T47D (cell line): ENCODE measurements at regions not wholly inside any gene's neighbourhood (a gene's known extent, or its start where the extent isn't known, plus 50 kb on each side); places are given as distances from the start of the nearest gene placed in this dataset.

Experiments used
- DNase-seq, 2 experiments: peaks; one replicate each; pipeline versions ENCODE4 v3.0.0 to v3.0.0-alpha.2; 2011 to 2012; ENCODE audit warnings: low read depth in 1 of 2, low spot score in 1 of 2
- JUND ChIP-seq: IDR thresholded peaks from 2 replicates; pipeline ENCODE4 v1.6.1; 2012; ENCODE audit warnings: low read depth
- in situ Hi-C: cut with HindIII; loops from 2 replicates; pipeline ENCODE4 v1.10.0; 2016; ENCODE audit warnings: low sequenced_read_pairs, low pct_unique_long_range_greater_than_20kb

DNA sequence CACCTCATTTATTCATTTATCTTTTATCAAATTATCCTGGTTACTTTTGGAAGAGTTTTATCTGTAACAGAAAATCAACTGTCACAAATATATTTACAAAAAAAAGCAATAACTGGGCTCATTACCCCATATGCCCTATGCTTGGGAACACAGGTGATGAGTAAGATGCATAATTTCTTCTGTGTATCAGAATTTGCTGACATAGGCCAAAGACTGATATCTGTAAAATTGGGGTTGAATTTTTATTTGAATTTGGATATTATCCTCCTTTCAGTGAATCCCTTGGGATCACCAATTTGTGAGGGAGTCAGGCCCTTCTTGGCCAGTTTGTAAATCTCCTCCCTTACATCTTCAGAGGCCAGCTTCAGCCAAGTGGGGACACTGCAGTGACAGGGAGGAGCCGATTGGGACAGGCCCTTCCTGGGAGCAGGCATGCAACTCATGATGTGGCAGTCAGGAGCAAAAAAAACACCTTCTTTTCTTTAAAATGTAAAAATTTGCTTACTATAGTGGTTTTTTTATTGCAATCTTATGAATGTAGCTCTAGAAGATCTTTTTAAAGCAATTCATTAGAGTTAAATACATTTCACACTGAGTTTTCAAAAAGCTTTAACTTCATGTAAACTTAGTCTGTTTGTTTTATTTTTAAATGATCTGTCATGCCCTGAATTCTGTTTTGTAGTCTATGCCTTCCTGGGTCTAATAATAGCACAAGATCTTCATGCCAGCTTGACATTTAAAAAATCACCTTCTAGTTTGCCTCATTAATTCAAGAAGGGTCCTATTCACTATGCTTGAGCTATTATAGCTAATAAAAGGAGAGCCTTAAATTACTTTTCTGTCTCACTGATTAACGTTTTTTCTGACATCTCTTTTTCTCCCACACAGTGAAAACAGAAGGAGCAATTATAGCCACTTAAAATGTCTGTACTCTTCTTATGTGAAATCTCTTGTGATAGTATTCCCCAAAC is 136.6 kb upstream of the SPRY1 start:
- no peak for DNase-seq
- in situ Hi-C loops = no loop called here
- TF ChIP-seq JUND = no peak

- DNase-seq = no peak
- in situ Hi-C loops = no loop called here
- no peak for TF ChIP-seq JUND
Measured at GRCh38 chr4:123260653-123261052, 135.9 kb upstream of the SPRY1 start.

GRCh38 chr4:123262080-123262479 is 134.5 kb upstream of the SPRY1 start:
- TF ChIP-seq JUND = no peak
- no peak for DNase-seq
- in situ Hi-C loops = no loop called here

DNA sequence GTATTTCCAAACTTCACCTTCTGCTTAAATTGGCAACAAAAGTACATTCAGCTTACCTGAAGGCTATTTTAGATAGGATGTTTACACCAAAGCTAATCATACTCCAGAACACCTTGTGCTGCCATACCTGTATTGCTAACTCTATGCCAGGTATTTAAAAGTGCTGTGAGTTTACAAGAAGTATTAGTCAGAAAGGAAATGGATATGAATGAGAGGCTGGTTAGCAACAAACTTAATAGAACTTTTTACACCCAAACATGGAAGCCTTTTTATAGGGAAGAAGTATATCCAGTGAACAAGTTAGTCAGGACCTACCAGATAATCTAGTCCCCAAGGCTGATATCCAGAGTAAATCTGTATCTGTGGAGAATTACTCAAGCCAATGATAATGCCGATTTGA is 131.2 kb upstream of the SPRY1 start:
- no peak for DNase-seq
- no peak for TF ChIP-seq JUND
- in situ Hi-C loops = no loop called here

- TF ChIP-seq JUND = no peak
- in situ Hi-C loops = no loop called here
Measured at GRCh38 chr4:123266221-123266620, 130.4 kb upstream of the SPRY1 start.

DNA sequence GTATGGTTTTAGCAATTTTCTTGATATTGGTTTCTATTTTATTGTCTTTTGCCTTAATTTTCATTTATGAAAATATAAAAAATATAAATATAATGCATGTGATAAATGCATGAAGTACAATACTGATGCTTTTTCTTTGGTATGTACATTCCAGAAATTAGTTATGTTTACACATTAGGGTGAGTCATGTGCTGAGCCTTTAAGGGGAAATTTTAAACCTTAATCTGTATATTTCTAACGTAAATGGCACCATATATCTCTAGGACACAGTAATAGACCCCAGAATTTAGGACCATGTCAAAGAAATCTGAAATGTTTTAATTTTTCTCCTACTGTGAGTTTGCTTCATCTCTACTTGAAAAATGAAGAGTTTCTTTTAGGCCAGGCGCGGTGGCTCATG is 117.8 kb upstream of the SPRY1 start:
- no peak for TF ChIP-seq JUND
- in situ Hi-C loops = no loop called here
- DNase-seq = no peak

More at GRCh38 chr4:123266221-123266620, 130.4 kb upstream of the SPRY1 start:
- no peak for DNase-seq

DNA sequence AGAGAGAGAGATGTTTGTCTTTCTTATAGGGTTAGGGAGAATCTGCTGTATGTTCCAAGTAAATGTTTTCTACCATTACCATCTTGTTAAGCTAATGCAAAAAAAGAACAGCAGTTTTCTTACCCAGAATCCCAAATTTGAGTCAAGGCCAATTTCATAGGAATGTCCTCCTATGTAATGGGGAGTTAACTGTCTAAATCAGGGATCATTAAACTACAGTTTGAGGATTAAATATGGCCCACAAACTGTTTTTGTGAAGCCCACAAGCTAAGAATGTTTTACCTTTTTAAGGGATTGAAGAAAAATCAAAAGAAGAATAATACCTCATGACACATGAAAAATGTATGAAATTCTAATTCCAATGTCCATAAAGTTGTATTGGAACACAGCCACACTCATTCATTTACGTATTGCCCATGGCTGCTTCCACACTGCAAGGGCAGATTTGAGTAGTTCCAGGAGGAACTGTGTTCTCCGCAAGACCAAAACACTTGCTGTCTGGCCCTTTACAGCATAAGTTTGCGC is 113.2 kb upstream of the SPRY1 start:
- in situ Hi-C loops = no loop called here
- no peak for DNase-seq
- no peak for TF ChIP-seq JUND

DNA sequence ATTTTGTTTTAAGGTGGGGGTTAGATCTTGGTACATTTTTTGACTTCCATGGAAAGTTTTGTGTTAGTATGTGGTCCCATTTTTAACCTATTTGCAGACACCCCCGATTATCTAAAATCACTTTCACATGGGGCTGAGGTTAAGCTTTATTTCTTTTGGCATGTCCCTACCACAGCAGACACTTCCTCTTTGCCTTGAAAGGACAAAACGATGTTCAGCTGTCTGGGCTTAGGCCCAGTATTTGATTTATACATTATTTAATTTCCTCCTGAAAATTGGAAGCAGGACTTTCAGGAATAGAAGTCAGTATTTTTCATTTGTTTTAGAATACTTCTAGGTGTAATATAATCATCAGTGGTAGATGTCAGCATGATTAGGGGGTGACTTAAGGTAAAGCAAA is 112.4 kb upstream of the SPRY1 start:
- DNase-seq = peak in 1 of 2 experiments; percentile 15
- TF ChIP-seq JUND = no peak
- in situ Hi-C loops = no loop called here

DNA sequence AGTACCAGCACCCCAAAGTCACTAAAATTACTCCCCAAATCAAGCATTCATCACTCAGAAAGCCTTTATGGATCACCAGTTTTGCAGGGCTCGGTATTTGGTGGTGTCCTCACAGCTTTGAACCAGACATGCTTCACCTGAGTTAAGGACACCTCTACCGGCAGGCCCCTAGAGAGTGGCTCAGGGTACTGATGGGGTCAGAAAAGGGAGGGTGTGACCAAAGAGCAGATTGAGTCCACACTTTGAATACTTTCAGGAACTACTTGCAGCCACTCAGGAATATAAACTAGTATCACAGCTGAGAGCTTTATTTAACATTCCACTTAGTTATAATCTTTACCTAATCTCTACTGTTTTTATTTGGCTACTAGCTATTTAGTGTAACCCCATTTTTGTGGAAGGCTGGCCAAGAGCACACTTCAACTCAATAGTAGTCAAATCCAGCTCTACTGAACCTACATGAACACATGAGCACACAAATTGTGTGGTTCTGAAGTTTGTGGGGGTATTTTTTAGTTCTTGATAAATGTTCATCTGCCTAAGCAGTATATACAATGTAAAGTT is 109.6 kb upstream of the SPRY1 start:
- DNase-seq = no peak
- in situ Hi-C loops = no loop called here
- TF ChIP-seq JUND = no peak

GRCh38 chr4:123288309-123289025 is 108.1 kb upstream of the SPRY1 start:
- in situ Hi-C loops = no loop called here
- no peak for TF ChIP-seq JUND
- DNase-seq = no peak

DNA sequence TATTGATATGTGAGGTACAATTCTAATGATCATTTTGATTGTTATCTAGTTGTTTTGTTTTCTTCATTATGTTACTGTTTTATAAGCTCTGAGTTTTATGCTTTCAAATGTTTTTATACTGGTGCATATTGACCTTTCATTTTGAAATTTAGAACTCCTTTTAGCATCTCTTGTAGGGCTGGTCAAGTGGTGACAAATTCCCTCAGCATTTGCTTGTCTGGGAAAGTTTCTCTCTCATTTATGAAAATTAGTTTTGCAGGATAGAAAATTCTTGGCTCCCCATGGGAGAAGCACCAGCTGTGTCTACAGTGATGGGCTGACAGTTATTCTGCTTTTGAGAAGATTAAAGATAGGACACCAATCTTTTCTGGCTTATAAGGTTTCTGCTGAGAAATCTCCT is 105.3 kb upstream of the SPRY1 start:
- in situ Hi-C loops = no loop called here

GRCh38 chr4:123297836-123298235 is 98.8 kb upstream of the SPRY1 start:
- no peak for TF ChIP-seq JUND
- DNase-seq = no peak
- in situ Hi-C loops = no loop called here

More for the DNA sequence above, 105.3 kb upstream of the SPRY1 start:
- no peak for DNase-seq
- no peak for TF ChIP-seq JUND
